ENCODE measurements at regions not wholly inside any gene's neighbourhood (a gene's known extent, or its start where the extent isn't known, plus 50 kb on each side); places are given as distances from the start of the nearest gene placed in this dataset.
"Not testable (repeated sequence)": the region's sequence is repeated elsewhere in the genome, so short reads cannot be mapped to it uniquely, and the experiment has no call there.

DNA sequence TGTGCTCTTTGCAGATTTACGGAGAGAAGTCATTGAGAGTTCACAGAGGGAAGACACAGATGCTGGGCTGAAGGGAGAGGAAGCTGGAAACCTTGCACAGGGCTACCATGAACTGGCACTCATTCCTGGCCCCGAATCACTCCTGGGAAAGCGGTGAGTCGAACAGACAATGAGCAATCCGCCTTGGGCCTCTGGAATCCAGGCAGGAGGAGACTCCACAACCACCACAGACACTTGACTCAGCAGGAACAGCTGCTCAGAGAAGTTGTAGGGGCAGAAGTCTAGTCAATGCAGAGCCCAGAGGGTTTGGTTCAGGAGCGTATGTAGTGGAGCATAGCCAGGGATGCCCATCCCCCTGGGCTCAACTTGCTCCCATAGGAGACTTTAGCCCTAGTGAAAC lies 62.8 kb upstream of the GRIA3 start:
- TF ChIP-seq, protein P1, sequence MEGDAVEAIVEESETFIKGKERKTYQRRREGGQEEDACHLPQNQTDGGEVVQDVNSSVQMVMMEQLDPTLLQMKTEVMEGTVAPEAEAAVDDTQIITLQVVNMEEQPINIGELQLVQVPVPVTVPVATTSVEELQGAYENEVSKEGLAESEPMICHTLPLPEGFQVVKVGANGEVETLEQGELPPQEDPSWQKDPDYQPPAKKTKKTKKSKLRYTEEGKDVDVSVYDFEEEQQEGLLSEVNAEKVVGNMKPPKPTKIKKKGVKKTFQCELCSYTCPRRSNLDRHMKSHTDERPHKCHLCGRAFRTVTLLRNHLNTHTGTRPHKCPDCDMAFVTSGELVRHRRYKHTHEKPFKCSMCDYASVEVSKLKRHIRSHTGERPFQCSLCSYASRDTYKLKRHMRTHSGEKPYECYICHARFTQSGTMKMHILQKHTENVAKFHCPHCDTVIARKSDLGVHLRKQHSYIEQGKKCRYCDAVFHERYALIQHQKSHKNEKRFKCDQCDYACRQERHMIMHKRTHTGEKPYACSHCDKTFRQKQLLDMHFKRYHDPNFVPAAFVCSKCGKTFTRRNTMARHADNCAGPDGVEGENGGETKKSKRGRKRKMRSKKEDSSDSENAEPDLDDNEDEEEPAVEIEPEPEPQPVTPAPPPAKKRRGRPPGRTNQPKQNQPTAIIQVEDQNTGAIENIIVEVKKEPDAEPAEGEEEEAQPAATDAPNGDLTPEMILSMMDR (conservative IDR thresholded peaks at IDR 0.05; ENCODE audit: low read length) = no peak
- H3K4me3 ChIP-seq (ENCODE audit: low read length) = no peak overlapping the region
- DNase-seq (ENCODE audit: low read depth) = peak; percentile 36

DNA sequence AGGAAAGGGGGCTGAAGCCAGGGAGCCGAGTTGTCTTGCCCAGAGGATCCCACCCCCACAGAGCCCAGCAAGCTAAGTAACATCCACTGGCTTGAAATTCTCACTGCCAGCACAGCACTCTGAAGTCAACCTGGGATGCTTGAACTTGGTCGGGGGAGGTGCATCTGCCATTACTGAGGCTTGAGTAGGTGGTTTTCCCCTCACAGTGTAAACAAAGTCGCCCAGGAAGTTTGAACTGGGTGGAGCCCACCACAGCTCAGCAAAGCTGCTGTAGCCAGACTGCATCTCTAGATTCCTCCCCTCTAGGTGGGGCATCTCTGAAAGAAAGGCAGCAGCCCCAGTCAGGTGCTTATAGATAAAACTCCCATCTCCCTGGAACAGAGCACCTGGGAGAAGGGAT lies 54.3 kb upstream of the GRIA3 start:
- H3K4me3 ChIP-seq (ENCODE audit: low read length); DNase-seq (ENCODE audit: low read depth): not testable (repeated sequence)

All from AG10803 (cell line).